Gastrocnemius medialis (tissue), 4 donors: ENCODE measurements at regions not wholly inside any gene's neighbourhood (a gene's known extent, or its start where the extent isn't known, plus 50 kb on each side); places are given as distances from the start of the nearest gene placed in this dataset.

ENCODE experiments used
- POLR2A ChIP-seq, 2 donors: fragments of 450-650 bp; IDR thresholded peaks; one replicate each; pipeline ENCODE4 v1.6.1; 2017; ENCODE audit warnings: antibody characterized with exemption in 2 of 2, mild to moderate bottlenecking in 2 of 2, moderate library complexity in 2 of 2
- TF ChIP-seq, protein P1 (sequence below), 5 experiments: fragments of 450-650 bp in 3 of 5; fragments of 200-600 bp in 2 of 5; sonication (generic) in 2 of 5; IDR thresholded peaks in 4 of 5; conservative IDR thresholded peaks in 1 of 5; 1 replicate in 4 of 5; 2 replicates in 1 of 5; pipeline ENCODE4 v1.5.1; 2016 to 2019; ENCODE audit warnings: antibody characterized with exemption in 5 of 5, mild to moderate bottlenecking in 3 of 5, moderate library complexity in 3 of 5

DNA sequence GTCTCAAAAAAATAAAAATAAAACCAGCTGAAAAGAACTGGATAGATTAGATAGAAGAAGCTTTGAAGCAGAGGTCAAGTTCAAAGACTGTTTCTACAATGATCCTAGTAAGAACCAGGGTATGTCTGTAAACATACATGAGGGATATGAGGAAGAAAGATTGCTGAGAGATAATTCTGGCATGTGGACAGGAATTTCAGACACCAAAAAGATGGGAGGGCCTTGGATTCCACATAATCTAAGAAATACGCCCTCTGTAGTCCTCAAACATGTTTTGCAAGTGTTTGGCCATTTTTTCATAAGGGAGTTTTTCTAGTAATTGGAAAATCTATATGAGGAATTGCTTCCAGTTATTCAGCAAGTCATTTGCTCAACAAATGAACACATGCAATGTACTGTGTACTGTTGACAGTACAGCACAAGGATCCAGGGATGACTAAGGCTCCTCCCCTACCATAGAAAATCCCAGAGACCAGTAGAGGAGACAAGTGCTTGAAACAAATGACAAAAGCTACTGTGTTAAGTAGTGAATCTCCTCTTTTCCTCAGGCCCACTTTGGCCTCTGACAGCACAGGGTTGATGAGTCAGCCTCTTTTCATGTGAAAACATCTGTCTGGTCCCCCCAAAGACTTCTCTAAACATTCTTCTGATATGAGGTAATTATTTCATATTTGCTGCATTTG, 795.9 kb downstream of the MAFB start:
- TF ChIP-seq, protein P1, sequence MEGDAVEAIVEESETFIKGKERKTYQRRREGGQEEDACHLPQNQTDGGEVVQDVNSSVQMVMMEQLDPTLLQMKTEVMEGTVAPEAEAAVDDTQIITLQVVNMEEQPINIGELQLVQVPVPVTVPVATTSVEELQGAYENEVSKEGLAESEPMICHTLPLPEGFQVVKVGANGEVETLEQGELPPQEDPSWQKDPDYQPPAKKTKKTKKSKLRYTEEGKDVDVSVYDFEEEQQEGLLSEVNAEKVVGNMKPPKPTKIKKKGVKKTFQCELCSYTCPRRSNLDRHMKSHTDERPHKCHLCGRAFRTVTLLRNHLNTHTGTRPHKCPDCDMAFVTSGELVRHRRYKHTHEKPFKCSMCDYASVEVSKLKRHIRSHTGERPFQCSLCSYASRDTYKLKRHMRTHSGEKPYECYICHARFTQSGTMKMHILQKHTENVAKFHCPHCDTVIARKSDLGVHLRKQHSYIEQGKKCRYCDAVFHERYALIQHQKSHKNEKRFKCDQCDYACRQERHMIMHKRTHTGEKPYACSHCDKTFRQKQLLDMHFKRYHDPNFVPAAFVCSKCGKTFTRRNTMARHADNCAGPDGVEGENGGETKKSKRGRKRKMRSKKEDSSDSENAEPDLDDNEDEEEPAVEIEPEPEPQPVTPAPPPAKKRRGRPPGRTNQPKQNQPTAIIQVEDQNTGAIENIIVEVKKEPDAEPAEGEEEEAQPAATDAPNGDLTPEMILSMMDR (IDR thresholded peaks at IDR 0.05 in 4 of 5, conservative IDR thresholded peaks at IDR 0.05 in 1 of 5) = no peak
- TF ChIP-seq POLR2A (IDR thresholded peaks at IDR 0.05) = no peak
